Lung (tissue), 11 donors: ENCODE measurements at regions not wholly inside any gene's neighbourhood (a gene's known extent, or its start where the extent isn't known, plus 50 kb on each side); places are given as distances from the start of the nearest gene placed in this dataset.

ENCODE experiments used
- ATAC-seq: fragments of 200-7000 bp; cut with Tn5 transposase; one replicate; pipeline ENCODE4 v1.9.1; 2020; ENCODE audit warnings: moderate number of reproducible peaks; ENCODE audit not compliant: insufficient read depth, low FRiP score
- DNase-seq, 3 donors: peaks; one replicate each; pipeline ENCODE4 v3.0.0-alpha.2; 2013 to 2017
- H3K27ac ChIP-seq, 2 donors: one replicate each; pipeline ENCODE4 v1.5.1; 2013; ENCODE audit warnings: mild to moderate bottlenecking in 2 of 2, moderate library complexity in 2 of 2, control low read depth in 1 of 2, inconsistent platforms in 1 of 2, low read depth in 1 of 2, low read length in 1 of 2
- H3K27me3 ChIP-seq, 3 donors: one replicate each; pipeline ENCODE4 v1.5.1; 2013; ENCODE audit warnings: low read length in 2 of 3; ENCODE audit not compliant: control insufficient read depth in 3 of 3, insufficient read depth in 3 of 3
- H3K36me3 ChIP-seq, 4 donors: one replicate each; pipeline ENCODE4 v1.5.1; 2013; ENCODE audit warnings: low read length in 4 of 4, mild to moderate bottlenecking in 1 of 4, moderate library complexity in 1 of 4; ENCODE audit not compliant: control insufficient read depth in 4 of 4, insufficient read depth in 4 of 4
- H3K4me1 ChIP-seq, 5 donors: one replicate each; pipeline ENCODE4 v1.5.1; 2013; ENCODE audit warnings: low read length in 5 of 5, mild to moderate bottlenecking in 2 of 5, moderate library complexity in 1 of 5; ENCODE audit not compliant: control insufficient read depth in 5 of 5, insufficient read depth in 5 of 5
- H3K4me3 ChIP-seq: one replicate; pipeline ENCODE4 v1.5.1; 2013; ENCODE audit warnings: mild to moderate bottlenecking, control low read depth, moderate library complexity
- H3K9ac ChIP-seq, 2 donors: one replicate each; pipeline ENCODE4 v1.5.1; 2013; ENCODE audit warnings: low read length in 2 of 2, control low read depth in 1 of 2; ENCODE audit not compliant: insufficient read depth in 1 of 2
- H3K9me3 ChIP-seq, 4 donors: one replicate each; pipeline ENCODE4 v1.5.1; 2013; ENCODE audit warnings: low read length in 3 of 4, mild to moderate bottlenecking in 1 of 4, moderate library complexity in 1 of 4; ENCODE audit not compliant: control insufficient read depth in 4 of 4, insufficient read depth in 3 of 4
- CTCF ChIP-seq: IDR thresholded peaks from 2 replicates; pipeline ENCODE4 v1.5.1; 2012; ENCODE audit warnings: mild to moderate bottlenecking; ENCODE audit errors: control extremely low read depth, extremely low read depth
- WGBS, 2 donors: extraction: QIAGEN DNeasy Blood & Tissue Kit; methylation state at CpG; one replicate each; pipeline ENCODE4 v1.1.7; 2013; 5-methylcytosine and 5-hydroxymethylcytosine counted together
- donor health status: control.
- donor health status: control.
- donor health status: Bipolar disorder and iron deficiency.
- donor health status: healthy.
- donor health status: DM: yes; HTN: yes; CAD: no.

GRCh38 chr7:142616842-142617241, 132.4 kb upstream of the PRSS1 start:
- no peaks in the 10 kb centered on the region for H3K9me3 ChIP-seq
- H3K4me1 ChIP-seq: no peaks in the 10 kb centered on the region
- TF ChIP-seq CTCF: no peak
- ATAC-seq (no peak), DNase-seq (no peak)
- no peaks in the 10 kb centered on the region for H3K36me3 ChIP-seq
- no peak overlapping the region for H3K27ac ChIP-seq
- 70 to 82% methylated on average over 2 of the region's 2 CpGs for WGBS, 2 donors
- H3K27me3 ChIP-seq: no peaks in the 10 kb centered on the region
- no peak overlapping the region for H3K9ac ChIP-seq
- H3K4me3 ChIP-seq: no peak overlapping the region

DNA sequence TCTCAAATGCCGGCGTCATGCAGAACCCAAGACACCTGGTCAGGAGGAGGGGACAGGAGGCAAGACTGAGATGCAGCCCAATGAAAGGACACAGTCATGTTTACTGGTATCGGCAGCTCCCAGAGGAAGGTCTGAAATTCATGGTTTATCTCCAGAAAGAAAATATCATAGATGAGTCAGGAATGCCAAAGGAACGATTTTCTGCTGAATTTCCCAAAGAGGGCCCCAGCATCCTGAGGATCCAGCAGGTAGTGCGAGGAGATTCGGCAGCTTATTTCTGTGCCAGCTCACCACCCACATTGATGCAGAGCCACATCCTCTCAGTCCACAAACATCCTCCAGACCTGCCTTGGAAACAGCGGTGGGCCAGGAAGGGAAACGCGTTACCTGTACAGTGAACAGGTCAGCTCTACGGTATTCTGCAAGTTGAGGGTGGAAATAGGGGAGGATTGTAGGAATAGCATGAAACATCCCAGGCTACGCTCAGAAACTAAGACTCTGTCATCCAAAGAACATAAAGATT, 133.1 kb upstream of the PRSS1 start:
- WGBS, 2 donors: 55 to 66% methylated on average over 11 of the region's 11 CpGs
- TF ChIP-seq CTCF: no peak
- no peaks in the 10 kb centered on the region for H3K9me3 ChIP-seq
- peaks cover 0 to 3% (median 0%) of the 10 kb centered on the region in 5 donors for H3K4me1 ChIP-seq
- DNase-seq (no peak), ATAC-seq (no peak)
- H3K9ac ChIP-seq: no peak overlapping the region
- no peak overlapping the region for H3K27ac ChIP-seq
- H3K4me3 ChIP-seq: no peak overlapping the region
- no peaks in the 10 kb centered on the region for H3K36me3 ChIP-seq
- no peaks in the 10 kb centered on the region for H3K27me3 ChIP-seq

DNA sequence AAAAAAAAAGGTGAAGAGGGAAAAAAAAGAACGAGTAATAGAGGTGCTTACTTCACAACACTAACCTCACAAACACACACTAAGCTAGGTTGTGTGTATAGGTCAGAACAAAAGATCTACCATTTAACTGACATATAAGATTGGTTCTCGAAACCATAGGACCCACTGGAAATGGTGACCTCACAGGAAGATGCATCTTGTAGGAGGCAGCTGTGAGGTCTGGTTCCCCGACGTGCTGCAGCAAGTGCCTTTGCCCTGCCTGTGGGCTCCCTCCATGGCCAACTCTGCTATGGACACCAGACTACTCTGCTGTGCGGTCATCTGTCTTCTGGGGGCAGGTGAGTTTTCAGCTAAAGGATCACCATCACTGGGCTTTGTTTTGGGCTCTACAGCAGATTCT, 133.8 kb upstream of the PRSS1 start:
- Histone ChIP-seq H3K4me1 (peaks cover 0 to 3% (median 0%) of the 10 kb centered on the region in 5 donors), H3K4me3 (no peak overlapping the region), H3K9me3 (no peaks in the 10 kb centered on the region), H3K36me3 (no peaks in the 10 kb centered on the region), H3K27me3 (no peaks in the 10 kb centered on the region), H3K9ac (no peak overlapping the region), H3K27ac (no peak overlapping the region)
- 79 to 83% methylated on average over 5 of the region's 5 CpGs for WGBS, 2 donors
- ATAC-seq (no peak), DNase-seq (no peak)
- TF ChIP-seq CTCF: no peak

DNA sequence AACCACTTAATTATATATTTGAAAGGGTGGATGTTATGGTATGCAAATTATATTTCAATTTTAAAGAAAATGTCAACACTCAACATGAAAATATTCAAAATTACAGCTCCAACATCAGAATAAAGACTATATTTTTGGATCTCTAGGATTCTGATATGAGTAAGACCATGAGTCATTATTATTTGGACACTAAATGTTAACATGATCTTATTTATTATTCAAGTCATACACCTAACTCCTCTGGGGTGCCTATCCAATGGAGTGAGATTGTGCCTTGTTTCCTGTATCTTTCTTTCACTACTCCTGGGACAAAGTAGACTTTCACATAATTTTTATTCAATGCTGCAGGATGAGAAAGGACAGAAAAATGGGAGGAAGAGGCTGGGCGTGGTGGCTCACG, 135.2 kb upstream of the PRSS1 start:
- no peak for TF ChIP-seq CTCF
- no peak overlapping the region for H3K27ac ChIP-seq
- peaks cover 0 to 3% (median 0%) of the 10 kb centered on the region in 5 donors for H3K4me1 ChIP-seq
- H3K9me3 ChIP-seq: no peaks in the 10 kb centered on the region
- H3K4me3 ChIP-seq: no peak overlapping the region
- H3K27me3 ChIP-seq: no peaks in the 10 kb centered on the region
- 82 to 93% methylated on average over 2 of the region's 2 CpGs for WGBS, 2 donors
- no peak for DNase-seq
- H3K9ac ChIP-seq: no peak overlapping the region
- H3K36me3 ChIP-seq: no peaks in the 10 kb centered on the region
- ATAC-seq: no peak
